ENCODE measurements at regions not wholly inside any gene's neighbourhood (a gene's known extent, or its start where the extent isn't known, plus 50 kb on each side); places are given as distances from the start of the nearest gene placed in this dataset.
"Not testable (repeated sequence)": the region's sequence is repeated elsewhere in the genome, so short reads cannot be mapped to it uniquely, and the experiment has no call there.

DNA sequence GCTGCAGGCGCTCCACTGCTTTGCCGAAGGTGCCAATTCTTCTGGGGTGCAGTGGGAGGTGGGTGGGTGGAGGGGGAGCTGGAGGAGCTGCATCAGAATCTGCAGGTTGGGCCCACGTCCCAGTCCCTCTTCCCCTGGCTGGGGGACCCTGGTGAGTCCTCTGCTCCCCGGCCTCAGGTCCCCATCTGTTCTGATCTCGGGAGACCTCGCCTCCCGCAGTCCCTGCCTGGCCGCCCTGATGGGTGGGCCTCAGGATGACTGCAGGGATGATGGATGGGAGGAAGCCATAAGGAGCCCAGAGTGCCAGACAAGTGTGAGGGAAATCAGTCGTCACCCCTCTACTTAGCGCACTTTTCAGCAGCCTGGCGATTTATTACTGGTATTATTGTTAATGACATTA lies 89.3 kb upstream of the PCBD1 start:
- Mint-ChIP-seq H3K9me3 (peaks cover 6% of the 10 kb centered on the region), H3K4me3 (no peak overlapping the region), H3K36me3 (no peaks in the 10 kb centered on the region), H3K4me1 (peaks cover 7% of the 10 kb centered on the region), H3K27ac (no peak overlapping the region), H3K27me3 (peaks cover 21% of the 10 kb centered on the region)
- no peak for ATAC-seq

GRCh38 chr10:70978181-70978580 lies 89.8 kb upstream of the PCBD1 start:
- Mint-ChIP-seq H3K4me3 (no peak overlapping the region), H3K27me3 (peaks cover 21% of the 10 kb centered on the region), H3K4me1 (peaks cover 12% of the 10 kb centered on the region), H3K27ac (no peak overlapping the region), H3K36me3 (no peaks in the 10 kb centered on the region), H3K9me3 (peaks cover 6% of the 10 kb centered on the region)
- no peak for ATAC-seq

DNA sequence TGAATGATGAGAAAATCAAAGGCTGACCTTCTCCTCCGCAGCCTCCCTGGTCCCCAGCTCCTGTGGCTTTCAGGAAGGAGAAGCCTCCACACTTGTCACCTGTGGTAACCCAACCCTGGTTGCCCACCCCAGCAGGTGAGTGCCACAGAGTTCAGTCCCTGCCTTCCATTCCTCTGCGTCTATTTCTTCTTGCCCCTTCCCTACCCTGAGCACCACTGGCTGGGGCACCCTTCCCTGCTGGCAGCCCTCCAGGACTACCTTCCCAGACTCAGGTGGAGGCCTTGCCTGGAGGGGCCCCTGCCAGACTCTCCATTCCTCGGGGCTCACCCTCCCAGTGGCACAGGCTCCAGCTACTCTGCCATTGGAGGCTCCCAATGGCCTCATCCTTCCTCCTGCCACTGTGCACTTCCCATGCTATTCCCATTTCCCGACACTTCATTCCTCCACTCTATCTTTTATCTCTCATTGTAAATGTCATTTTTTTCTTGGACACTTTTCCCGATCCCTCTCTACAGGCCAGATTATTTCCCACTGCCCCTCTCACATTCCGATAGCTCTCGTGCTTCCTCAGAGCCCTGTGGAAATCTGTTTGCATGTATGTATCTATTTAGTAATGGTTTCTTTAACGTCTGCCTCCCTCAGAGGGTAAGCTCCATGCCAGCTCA lies 90.6 kb upstream of the PCBD1 start:
- peaks cover 6% of the 10 kb centered on the region for H3K9me3 Mint-ChIP-seq
- peaks cover 12% of the 10 kb centered on the region for H3K4me1 Mint-ChIP-seq
- peaks cover 21% of the 10 kb centered on the region for H3K27me3 Mint-ChIP-seq
- H3K27ac Mint-ChIP-seq = no peak overlapping the region
- H3K36me3 Mint-ChIP-seq = no peaks in the 10 kb centered on the region
- no peak overlapping the region for H3K4me3 Mint-ChIP-seq
- no peak for ATAC-seq

DNA sequence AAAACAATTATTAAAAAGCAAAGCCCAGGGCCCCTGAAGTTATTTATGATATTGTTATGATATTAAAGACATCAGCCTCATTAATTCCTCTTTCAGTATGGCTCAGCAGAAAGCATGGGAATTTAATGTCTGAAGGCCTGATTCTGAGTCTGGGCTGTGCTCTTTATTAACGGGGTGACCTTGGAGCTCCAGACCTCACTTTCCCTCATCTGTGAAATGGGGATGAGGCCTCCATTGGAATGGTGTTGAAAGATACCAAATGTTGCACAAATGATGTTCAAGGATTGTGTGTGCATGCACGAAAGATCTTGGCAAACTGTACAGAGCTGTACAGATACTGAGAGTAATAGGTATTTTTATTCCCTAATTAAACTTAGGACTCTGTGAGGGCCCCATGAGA lies 92.3 kb upstream of the PCBD1 start:
- Mint-ChIP-seq H3K27me3 (peaks cover 21% of the 10 kb centered on the region), H3K27ac (no peak overlapping the region), H3K36me3 (no peaks in the 10 kb centered on the region), H3K4me1 (peaks cover 12% of the 10 kb centered on the region), H3K9me3 (peaks cover 6% of the 10 kb centered on the region), H3K4me3 (no peak overlapping the region)
- no peak for ATAC-seq

- no peak overlapping the region for H3K4me3 Mint-ChIP-seq
- peaks cover 12% of the 10 kb centered on the region for H3K4me1 Mint-ChIP-seq
- peak; percentile 4 for ATAC-seq
- H3K36me3 Mint-ChIP-seq = no peaks in the 10 kb centered on the region
- H3K27me3 Mint-ChIP-seq = peaks cover 16% of the 10 kb centered on the region
- H3K27ac Mint-ChIP-seq = no peak overlapping the region
- H3K9me3 Mint-ChIP-seq = peaks cover 1% of the 10 kb centered on the region
Measured at GRCh38 chr10:70981171-70981836, 92.9 kb upstream of the PCBD1 start.

DNA sequence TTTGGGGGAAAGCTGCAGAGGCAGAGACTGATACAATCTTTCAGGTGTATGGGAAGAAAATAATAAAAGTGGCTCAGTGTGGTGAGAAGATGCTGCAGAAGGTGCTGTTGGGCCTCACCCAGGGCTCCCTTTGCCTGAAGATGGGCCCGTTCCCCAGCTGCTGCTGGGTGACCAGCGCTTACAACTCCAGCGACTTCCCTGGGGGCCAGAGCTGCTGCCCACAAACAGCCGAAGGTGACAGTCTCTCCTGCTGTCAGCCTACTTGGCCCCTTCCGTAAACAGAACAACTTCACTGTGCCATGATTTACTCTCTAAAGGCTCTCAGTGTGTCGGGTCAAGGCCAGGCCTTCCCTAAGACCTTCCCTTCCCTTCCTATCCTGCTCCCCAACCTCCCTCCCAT lies 93.6 kb upstream of the PCBD1 start:
- Mint-ChIP-seq H3K36me3 (no peaks in the 10 kb centered on the region), H3K4me1 (peaks cover 12% of the 10 kb centered on the region), H3K4me3 (no peak overlapping the region), H3K27ac (no peak overlapping the region), H3K27me3 (peaks cover 10% of the 10 kb centered on the region), H3K9me3 (no peaks in the 10 kb centered on the region)
- ATAC-seq = no peak

DNA sequence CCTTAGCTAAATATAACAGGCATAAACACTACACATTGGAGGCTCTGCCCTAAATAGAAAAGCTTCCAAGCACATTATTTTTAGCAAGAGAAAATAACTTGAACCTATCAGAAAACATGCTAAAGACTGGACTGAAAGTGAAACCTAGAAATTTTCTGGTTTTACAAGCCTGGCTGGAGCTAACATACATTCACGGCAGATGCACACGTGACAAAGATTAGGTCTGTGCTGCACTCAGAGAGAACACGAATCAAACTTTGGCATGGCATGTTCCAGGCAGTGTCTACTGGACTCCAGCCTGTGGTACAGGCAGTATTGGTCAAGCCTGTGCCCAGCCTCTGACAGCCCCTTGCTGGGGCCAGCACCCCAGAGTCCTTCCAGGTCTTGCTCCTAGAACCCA lies 94.1 kb upstream of the PCBD1 start:
- no peak overlapping the region for H3K4me3 Mint-ChIP-seq

GRCh38 chr10:70984986-70985722 lies 96.8 kb upstream of the PCBD1 start:
- ATAC-seq = no peak
- Mint-ChIP-seq H3K9me3 (no peaks in the 10 kb centered on the region), H3K4me1 (peaks cover 12% of the 10 kb centered on the region), H3K27me3 (no peaks in the 10 kb centered on the region), H3K4me3 (no peak overlapping the region), H3K36me3 (no peaks in the 10 kb centered on the region), H3K27ac (no peak overlapping the region)

More for the DNA sequence above, 94.1 kb upstream of the PCBD1 start:
- H3K27ac Mint-ChIP-seq = peak overlapping the region; percentile 15
- H3K9me3 Mint-ChIP-seq = no peaks in the 10 kb centered on the region
- H3K27me3 Mint-ChIP-seq = peaks cover 10% of the 10 kb centered on the region
- no peak for ATAC-seq
- no peaks in the 10 kb centered on the region for H3K36me3 Mint-ChIP-seq
- H3K4me1 Mint-ChIP-seq = peaks cover 12% of the 10 kb centered on the region

GRCh38 chr10:70985824-70986622 lies 97.7 kb upstream of the PCBD1 start:
- Mint-ChIP-seq H3K27me3 (no peaks in the 10 kb centered on the region), H3K4me3 (no peak overlapping the region), H3K4me1 (peaks cover 12% of the 10 kb centered on the region), H3K9me3 (no peaks in the 10 kb centered on the region), H3K36me3 (no peaks in the 10 kb centered on the region), H3K27ac (no peak overlapping the region)
- ATAC-seq = no peak

- H3K27me3 Mint-ChIP-seq = no peaks in the 10 kb centered on the region
- no peaks in the 10 kb centered on the region for H3K36me3 Mint-ChIP-seq
- no peak overlapping the region for H3K27ac Mint-ChIP-seq
- H3K4me1 Mint-ChIP-seq = peaks cover 12% of the 10 kb centered on the region
- H3K4me3 Mint-ChIP-seq = no peak overlapping the region
- ATAC-seq = no peak
- H3K9me3 Mint-ChIP-seq = no peaks in the 10 kb centered on the region
Measured at GRCh38 chr10:70986623-70986950, 98.2 kb upstream of the PCBD1 start.

- no peak overlapping the region for H3K4me3 Mint-ChIP-seq
- no peak for ATAC-seq
- peaks cover 5% of the 10 kb centered on the region for H3K4me1 Mint-ChIP-seq
- no peaks in the 10 kb centered on the region for H3K27me3 Mint-ChIP-seq
- no peaks in the 10 kb centered on the region for H3K9me3 Mint-ChIP-seq
- H3K36me3 Mint-ChIP-seq = no peaks in the 10 kb centered on the region
- no peak overlapping the region for H3K27ac Mint-ChIP-seq
Measured at GRCh38 chr10:70987396-70988130, 99.2 kb upstream of the PCBD1 start.

DNA sequence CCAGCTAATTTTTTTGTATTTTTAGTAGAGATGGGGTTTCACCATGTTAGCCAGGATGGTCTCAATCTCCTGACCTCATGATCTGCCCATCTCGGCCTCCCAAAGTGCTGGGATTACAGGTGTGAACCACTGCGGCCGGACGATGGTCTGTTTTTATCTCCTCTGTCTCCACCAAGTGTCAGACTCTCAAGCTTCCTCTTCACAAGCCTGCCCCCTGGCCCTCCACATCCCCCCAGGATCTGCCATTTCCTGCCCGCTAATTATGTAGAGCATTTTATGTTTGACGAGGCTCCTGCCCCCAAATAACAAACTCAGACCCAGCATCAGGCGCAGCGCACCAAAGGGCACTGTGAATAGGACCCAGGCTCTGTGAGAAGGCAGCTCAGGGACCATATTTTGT lies 101.8 kb upstream of the PCBD1 start:
- H3K4me1 Mint-ChIP-seq, H3K9me3 Mint-ChIP-seq, H3K27ac Mint-ChIP-seq, H3K4me3 Mint-ChIP-seq, H3K36me3 Mint-ChIP-seq, ATAC-seq: not testable (repeated sequence)
- H3K27me3 Mint-ChIP-seq = peaks cover 10% of the 10 kb centered on the region

DNA sequence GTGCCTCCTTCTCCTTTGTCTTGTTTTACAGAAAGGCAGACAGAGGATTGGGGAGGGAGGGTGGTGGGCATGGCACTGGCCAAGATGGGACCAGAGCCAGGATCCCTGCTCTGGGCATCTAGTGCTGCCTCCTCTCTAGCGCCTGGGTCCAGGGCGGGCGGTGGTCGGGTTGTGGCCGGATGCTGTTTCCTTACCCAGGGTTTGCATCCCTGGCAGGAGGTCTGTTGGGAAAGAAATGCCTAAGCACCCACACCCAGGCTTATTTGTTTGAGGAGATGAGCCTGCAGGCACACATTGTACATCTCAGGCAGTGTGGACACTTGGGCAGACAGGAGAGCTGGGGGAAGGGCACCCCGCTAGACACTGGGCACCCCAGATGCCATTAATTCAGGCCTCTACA lies 102.3 kb upstream of the PCBD1 start:
- no peak overlapping the region for H3K4me3 Mint-ChIP-seq
- no peaks in the 10 kb centered on the region for H3K4me1 Mint-ChIP-seq
- H3K36me3 Mint-ChIP-seq = no peaks in the 10 kb centered on the region
- H3K9me3 Mint-ChIP-seq = no peaks in the 10 kb centered on the region
- peaks cover 15% of the 10 kb centered on the region for H3K27me3 Mint-ChIP-seq
- no peak for ATAC-seq
- H3K27ac Mint-ChIP-seq = no peak overlapping the region

- no peak overlapping the region for H3K4me3 Mint-ChIP-seq
- no peaks in the 10 kb centered on the region for H3K36me3 Mint-ChIP-seq
- H3K27ac Mint-ChIP-seq = no peak overlapping the region
- H3K9me3 Mint-ChIP-seq = no peaks in the 10 kb centered on the region
- peaks cover 23% of the 10 kb centered on the region for H3K27me3 Mint-ChIP-seq
- peak; percentile 13 for ATAC-seq
- no peaks in the 10 kb centered on the region for H3K4me1 Mint-ChIP-seq
Measured at GRCh38 chr10:70991140-70992124, 103.1 kb upstream of the PCBD1 start.

Measured in stimulated activated memory B cell treated with anti-CD40 and anti-IgM and Interleukin-4, amounts not matched to agents 10 μg/mL and 1 μg/mL and 100 μg/mL, for 72 hours (primary cell).